ENCODE measurements at regions not wholly inside any gene's neighbourhood (a gene's known extent, or its start where the extent isn't known, plus 50 kb on each side); places are given as distances from the start of the nearest gene placed in this dataset.

GRCh38 chr21:41626021-41626420 is 118.1 kb upstream of the TMPRSS2 start (continued):
- TF ChIP-seq FOXM1 (IDR thresholded peaks at IDR 0.05; ENCODE audit: low read depth) (no peak), CHD2 (IDR thresholded peaks at IDR 0.05; ENCODE audit: low read length, partially characterized antibody) (no peak), MAX (IDR thresholded peaks at IDR 0.05; ENCODE audit: low read depth) (no peak), RXRA (IDR thresholded peaks at IDR 0.05; ENCODE audit: borderline replicate concordance, low read depth) (no peak), ELF1 (IDR thresholded peaks at IDR 0.05) (no peak), EP300 (IDR thresholded peaks at IDR 0.05; ENCODE audit: borderline replicate concordance in 1 of 2, low read depth in 1 of 2, low read length in 1 of 2) (no peak), MXI1 (IDR thresholded peaks at IDR 0.05; ENCODE audit: low read depth, low read length) (no peak)
- TF ChIP-seq, protein P1, sequence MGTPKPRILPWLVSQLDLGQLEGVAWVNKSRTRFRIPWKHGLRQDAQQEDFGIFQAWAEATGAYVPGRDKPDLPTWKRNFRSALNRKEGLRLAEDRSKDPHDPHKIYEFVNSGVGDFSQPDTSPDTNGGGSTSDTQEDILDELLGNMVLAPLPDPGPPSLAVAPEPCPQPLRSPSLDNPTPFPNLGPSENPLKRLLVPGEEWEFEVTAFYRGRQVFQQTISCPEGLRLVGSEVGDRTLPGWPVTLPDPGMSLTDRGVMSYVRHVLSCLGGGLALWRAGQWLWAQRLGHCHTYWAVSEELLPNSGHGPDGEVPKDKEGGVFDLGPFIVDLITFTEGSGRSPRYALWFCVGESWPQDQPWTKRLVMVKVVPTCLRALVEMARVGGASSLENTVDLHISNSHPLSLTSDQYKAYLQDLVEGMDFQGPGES (IDR thresholded peaks at IDR 0.05; ENCODE audit: low read depth, low read length) = no peak

DNA sequence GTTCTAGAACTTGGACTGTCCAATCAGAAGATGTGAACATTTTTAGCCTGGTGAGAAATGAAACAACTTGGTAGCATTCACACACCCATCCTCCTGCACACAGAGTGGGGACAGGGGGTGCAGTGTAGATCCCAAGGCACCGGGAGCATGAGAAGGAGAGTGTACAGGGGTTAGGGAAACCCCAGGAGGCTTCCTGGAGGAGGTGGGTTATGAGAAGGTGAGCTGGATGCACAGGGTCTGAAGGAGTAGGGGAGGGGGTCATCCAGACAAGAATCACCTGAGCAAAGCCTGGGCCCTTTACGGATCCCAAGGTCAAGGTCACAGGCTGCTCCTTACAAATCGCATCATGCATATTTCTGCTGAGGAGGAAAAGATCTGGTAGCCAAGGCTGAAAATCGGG is 117.5 kb upstream of the TMPRSS2 start:
- TF ChIP-seq SMC3 (IDR thresholded peaks at IDR 0.05; ENCODE audit: low read depth, low read length) (no peak), YY1 (IDR thresholded peaks at IDR 0.05; ENCODE audit: low read depth) (no peak), ELF1 (IDR thresholded peaks at IDR 0.05) (no peak), RXRA (IDR thresholded peaks at IDR 0.05; ENCODE audit: borderline replicate concordance, low read depth) (no peak), USF2 (IDR thresholded peaks at IDR 0.05; ENCODE audit: borderline replicate concordance, low read depth, low read length) (no peak), MAX (IDR thresholded peaks at IDR 0.05; ENCODE audit: low read depth) (no peak), TAF1 (IDR thresholded peaks at IDR 0.05; ENCODE audit: borderline replicate concordance, low read depth, low read length) (no peak), MEF2A (IDR thresholded peaks at IDR 0.05; ENCODE audit: borderline replicate concordance, low read depth) (no peak)

More for the DNA sequence above, 117.5 kb upstream of the TMPRSS2 start:
- DNase-seq = no peak
- no peaks in the 10 kb centered on the region for H3K27me3 ChIP-seq (ENCODE audit: insufficient read depth)
- no peaks in the 10 kb centered on the region for H4K20me1 ChIP-seq (ENCODE audit: insufficient read depth)
- no peaks in the 10 kb centered on the region for H3K79me2 ChIP-seq (ENCODE audit: insufficient read depth)
- CTCF ChIA-PET = no interaction called here
- no peak overlapping the region for H3K9ac ChIP-seq
- H3K4me3 ChIP-seq (ENCODE audit: low read depth in 2 of 2, low read length in 1 of 2) = no peak overlapping the region
- no peaks in the 10 kb centered on the region for H3K36me3 ChIP-seq (replicated peaks in 1 of 2; ENCODE audit: control insufficient read depth in 1 of 2, insufficient read depth in 2 of 2, low read length in 1 of 2)
- POLR2A ChIA-PET = no interaction called here
- H3K9me3 ChIP-seq = no peaks in the 10 kb centered on the region
- WGBS (ENCODE audit: low lambda C conversion rate) = 76% methylated on average over 4 of the region's 4 CpGs
- no peak overlapping the region for H2AFZ ChIP-seq (ENCODE audit: low read depth)
- H3K27ac ChIP-seq (ENCODE audit: low read depth in 2 of 2, low read length in 1 of 2) = no peak overlapping the region
- no peaks in the 10 kb centered on the region for H3K9me2 ChIP-seq
- peaks cover 11% of the 10 kb centered on the region for H3F3A ChIP-seq (replicated peaks; ENCODE audit: insufficient read depth)
- no peak overlapping the region for H3K4me2 ChIP-seq
- no peaks in the 10 kb centered on the region for H3K4me1 ChIP-seq (ENCODE audit: control insufficient read depth in 1 of 2, insufficient read depth in 2 of 2, low read depth in 1 of 2, low read length in 1 of 2)

Measured in SK-N-SH (cell line).